Head of caudate nucleus (tissue), 42 donors: ENCODE measurements at regions not wholly inside any gene's neighbourhood (a gene's known extent, or its start where the extent isn't known, plus 50 kb on each side); places are given as distances from the start of the nearest gene placed in this dataset.

Source experiments
- DNase-seq, 42 donors: peaks; one replicate each; pipeline versions ENCODE4 v3.0.0 to v3.0.0-alpha.2; 2020 to 2021; ENCODE audit warnings: mixed read lengths in 7 of 42
- intact Hi-C: fragments of 100-400 bp; cut with DNase I; formaldehyde crosslinking; loops from one replicate; pipeline ENCODE4 v1.15.0; 2022

DNA sequence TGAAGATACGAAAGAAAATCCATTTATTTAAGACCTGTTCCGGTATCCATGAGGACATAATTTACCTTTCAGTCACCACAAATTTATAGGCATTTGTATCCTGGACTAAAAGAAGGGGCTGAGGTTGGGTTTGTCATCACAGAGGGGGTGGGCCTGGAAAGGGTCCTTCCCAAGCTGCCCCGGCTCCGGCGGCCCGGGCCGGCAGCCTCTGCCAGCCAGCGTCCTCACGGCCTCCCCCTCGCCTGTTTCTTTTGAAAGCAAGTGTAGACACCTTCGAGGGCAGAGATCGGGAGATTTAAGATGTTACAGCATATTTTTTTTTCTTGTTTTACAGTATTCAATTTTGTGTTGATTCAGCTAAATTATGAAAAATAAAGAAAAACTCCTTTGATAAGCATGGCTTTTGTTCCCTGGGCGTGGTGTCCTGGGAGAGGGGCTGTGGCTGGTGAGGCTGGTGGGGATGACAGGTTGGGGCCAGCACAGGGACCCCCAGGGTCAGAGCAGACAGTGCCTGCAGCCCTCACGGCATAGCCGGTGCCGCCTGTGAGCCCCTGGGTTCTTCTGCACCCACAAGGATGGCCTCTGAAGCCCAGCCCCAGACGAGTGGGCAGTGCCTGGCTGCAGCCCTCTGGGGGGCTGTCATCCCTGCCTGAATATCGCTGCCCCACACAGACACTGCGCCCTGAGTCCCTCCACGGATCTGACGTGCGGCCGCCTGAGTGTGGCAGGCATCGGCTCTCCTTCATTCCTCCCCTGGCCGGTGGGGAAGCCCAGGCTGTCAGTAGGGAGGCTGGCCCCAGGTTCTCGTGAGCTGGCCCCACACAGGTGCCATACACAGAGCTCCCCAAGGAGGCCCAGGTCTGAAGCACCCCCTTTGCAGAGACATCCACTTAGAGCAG is 1075.9 kb downstream of the BRD1 start:
- DNase-seq, result peak in 9 of 42 donors; percentile 2 to 38 (median 9)
- intact Hi-C loops, result no loop called here

DNA sequence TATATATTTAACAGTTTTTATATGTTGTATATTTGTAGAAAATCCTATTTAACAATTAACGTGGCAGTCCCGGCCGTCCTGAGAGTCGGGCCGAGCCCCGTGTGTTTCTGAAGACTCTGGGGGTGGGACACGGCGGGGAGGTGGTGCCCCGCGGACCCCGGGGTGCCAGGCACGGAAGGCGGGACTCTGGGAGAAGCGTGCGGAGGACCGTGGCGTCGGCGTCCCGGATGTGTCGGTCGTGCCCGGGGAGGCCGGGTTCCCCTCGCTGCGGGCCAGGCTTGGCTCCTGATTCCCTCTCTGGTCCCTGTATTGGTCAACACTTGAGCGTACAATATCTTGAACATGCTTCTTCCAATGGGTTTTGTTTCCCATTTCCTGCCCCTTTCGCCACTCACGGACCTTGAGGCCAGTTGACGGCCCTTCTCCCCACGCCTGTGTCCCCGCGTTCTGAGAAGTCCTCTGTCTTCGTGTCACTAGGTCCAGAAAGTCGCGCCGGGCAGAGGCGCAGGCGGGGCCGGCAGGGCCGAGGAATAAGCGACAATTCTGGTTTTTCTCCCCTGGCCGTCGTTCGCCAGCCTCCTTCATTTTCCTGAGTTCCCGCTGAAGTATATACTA is 1076.7 kb downstream of the BRD1 start:
- peak in 8 of 42 donors; percentile 4 to 38 (median 12) for DNase-seq
- intact Hi-C loops, result no loop called here

DNA sequence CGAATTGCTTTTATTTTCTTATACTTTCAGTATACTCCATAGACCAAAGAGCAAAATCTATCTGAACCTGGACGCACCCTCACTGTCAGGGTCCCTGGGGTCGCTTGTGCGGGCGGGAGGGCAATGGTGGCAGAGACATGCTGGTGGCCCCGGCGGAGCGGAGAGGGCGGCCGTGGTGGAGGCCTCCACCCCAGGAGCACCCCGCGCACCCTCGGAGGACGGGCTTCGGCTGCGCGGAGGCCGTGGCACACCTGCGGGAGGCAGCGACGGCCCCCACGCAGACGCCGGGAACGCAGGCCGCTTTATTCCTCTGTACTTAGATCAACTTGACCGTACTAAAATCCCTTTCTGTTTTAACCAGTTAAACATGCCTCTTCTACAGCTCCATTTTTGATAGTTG is 1077.4 kb downstream of the BRD1 start:
- DNase-seq, result peak in 3 of 42 donors; percentile 13 to 33 (median 23)
- intact Hi-C loops, result no loop called here

DNA sequence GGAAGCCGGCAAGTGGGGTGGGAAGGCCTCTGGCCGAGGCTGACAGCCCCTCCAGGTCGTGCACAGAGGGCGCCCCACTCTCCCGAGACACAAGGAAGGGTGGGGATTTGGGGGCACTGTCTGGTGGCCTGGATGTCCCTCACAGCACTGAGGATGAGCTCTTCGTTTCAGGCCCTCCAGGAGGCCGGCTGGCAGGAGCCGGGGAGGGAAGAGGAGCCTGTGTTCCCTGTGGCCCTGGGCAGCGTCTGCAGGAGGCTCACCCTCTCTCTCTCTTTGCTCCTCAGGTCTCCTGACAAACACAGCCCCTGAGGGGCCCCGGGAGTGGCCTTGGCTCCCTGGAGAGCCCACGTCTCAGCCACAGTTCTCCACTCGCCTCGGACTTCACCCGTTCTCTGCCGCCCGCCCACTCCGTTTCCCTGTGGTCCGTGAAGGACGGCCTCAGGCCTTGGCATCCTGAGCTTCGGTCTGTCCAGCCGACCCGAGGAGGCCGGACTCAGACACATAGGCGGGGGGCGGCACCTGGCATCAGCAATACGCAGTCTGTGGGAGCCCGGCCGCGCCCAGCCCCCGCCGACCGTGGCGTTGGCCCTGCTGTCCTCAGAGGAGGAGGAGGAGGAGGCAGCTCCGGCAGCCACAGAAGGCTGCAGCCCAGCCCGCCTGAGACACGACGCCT is 1078.0 kb downstream of the BRD1 start:
- peak in 8 of 42 donors; percentile 5 to 25 (median 14) for DNase-seq
- intact Hi-C loops, result no loop called here

DNA sequence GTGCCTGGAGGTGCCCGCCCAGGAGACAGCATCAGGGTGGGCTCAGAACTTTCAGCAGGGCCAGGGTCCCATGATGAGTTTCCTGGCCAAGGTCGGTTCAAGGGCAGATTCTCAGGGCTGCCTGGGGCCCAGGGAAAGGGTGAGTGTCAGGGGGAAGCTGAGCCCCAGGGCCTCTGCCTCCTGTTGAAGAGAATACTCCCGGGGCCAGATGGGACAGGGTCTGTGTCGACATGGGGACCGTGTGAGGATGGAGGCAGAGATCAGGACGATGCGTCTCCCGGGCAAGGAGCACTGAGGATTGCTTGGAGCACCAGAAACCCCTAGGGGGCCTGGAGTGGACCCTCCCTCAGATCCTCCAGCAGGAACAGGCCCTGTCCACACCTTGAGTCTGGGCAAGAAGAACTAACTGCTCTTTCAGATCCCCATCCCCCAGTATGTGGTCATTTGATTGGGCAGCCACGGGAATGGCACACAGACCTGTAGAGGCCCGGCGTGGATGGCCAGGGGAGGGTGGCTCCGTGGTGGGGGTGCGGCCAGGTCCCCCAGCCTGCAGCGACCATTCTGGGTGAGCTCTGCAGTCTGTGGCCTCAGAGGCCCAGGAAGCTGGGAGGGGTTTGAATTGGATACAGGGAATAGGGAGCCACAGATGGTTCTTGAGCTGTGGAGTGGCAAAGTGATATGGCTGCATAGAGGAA is 1078.7 kb downstream of the BRD1 start:
- peak in 6 of 42 donors; percentile 5 to 33 (median 20) for DNase-seq
- intact Hi-C loops, result no loop called here

DNA sequence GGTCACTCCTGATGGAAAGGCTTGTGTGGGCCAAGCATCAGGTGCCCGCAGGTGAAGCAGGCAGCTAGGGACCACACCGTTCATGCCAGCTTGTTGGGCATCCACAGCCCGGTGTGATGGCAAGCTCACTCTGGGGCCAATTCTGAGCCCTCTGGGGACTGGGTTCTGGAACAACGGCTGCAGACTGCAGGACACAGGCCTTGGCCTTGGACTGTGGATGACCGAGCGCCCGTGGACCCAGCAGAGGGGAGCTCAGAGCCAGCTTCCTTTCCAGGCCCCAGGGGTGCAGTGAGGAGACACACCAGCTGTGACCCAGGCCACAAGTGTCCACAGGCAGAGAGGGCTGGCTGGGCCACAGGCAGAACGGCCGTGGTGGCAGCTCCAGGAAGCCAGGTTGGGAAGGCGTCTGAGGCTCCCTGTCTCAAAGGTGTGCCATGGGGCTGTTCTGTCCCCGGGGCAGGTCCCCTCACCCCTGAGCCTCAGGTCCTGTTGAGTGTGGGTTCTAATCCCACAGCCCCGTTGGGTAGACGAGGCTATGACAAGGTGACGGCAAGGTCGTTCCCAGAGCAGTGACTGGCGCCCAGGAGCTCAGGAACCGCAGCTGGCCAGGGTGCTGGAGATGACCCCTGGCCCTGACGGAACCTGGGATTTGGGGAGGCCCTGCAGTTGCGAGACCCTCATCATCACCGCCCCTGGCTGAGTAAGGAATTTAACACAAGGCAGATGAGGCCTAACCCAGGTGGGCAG is 1079.4 kb downstream of the BRD1 start:
- DNase-seq, result peak in 11 of 42 donors; percentile 0 to 34 (median 17)

DNA sequence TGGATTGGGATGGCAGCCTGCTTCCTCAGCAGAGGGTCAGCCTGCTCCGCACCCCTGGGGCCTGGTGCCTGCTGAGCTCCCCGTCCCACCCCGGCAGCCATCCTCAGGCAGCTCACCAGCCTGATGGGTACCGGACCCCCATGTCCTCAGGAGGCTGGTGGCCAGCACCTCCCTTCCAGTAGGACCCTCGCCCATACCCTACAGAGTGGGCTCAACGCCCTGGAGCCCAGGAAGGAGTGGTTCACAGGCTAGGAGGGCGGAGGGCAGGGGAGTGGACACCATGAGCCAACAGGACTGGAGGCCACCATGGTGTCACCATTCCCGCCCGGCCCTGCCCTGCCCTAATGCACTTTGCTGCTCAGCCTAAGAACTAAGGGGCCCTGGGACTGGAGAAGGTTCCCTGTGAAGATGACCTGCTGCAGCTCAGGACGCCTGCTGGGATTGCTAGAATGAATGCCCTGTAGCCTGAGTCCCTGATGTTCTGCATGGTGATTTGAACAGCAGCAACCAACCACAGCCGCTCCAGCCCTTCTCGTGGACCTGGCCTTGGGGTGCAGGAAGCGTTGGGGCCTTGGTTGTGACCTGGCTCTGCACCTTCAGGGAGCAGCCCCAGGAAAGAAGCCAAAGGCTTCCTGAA is 1080.8 kb downstream of the BRD1 start:
- peak in 12 of 42 donors; percentile 0 to 38 (median 12) for DNase-seq
- intact Hi-C loops, result no loop called here

More for the DNA sequence above, 1079.4 kb downstream of the BRD1 start:
- intact Hi-C loops, result no loop called here

DNA sequence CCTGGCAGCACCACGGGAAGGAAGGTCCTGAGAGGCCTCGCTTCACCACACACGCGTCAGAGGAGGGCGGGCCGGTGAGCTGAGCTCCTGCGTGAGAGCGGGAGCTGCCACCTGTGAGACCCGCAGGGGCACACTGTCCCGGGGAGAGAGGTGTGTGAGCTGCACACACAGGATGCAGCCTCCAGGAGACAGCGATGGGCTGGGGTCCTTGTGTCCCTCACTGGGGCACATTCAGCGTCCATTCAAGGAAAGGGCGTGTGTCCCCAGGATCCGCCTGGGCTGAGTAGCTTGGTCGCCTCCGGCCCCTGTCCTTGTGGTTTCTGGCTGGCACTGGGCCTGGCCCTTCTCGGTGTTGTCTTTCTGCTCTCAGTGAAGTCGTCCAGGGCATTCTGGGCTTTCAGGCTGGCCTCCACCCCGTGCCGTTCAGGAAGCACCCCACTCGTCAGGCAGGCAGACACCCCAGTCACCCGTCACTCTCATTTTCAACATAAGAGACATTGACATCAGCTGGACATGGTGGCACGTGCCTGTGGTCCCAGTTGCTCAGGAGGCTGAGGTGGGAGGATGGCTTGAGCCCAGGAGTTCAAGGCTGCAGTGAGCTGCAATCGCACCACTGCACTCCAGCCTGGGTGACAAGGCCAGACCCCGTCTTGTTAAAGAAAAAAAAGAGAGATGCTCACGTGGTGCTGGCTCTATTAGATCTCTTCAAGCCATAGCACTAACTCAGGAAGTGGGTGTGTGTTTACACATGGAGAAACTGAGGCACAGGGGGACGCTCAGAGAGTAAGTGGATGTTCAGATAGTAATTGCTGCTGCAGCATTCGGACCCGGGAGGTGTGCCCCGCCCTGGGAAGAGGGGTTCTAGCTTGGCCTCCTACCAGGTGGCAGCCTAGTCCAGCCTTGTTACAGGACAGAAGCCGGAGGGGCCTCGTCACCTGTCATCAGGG is 1081.6 kb downstream of the BRD1 start:
- intact Hi-C loops, result no loop called here
- DNase-seq, result peak in 14 of 42 donors; percentile 0 to 44 (median 18)

DNA sequence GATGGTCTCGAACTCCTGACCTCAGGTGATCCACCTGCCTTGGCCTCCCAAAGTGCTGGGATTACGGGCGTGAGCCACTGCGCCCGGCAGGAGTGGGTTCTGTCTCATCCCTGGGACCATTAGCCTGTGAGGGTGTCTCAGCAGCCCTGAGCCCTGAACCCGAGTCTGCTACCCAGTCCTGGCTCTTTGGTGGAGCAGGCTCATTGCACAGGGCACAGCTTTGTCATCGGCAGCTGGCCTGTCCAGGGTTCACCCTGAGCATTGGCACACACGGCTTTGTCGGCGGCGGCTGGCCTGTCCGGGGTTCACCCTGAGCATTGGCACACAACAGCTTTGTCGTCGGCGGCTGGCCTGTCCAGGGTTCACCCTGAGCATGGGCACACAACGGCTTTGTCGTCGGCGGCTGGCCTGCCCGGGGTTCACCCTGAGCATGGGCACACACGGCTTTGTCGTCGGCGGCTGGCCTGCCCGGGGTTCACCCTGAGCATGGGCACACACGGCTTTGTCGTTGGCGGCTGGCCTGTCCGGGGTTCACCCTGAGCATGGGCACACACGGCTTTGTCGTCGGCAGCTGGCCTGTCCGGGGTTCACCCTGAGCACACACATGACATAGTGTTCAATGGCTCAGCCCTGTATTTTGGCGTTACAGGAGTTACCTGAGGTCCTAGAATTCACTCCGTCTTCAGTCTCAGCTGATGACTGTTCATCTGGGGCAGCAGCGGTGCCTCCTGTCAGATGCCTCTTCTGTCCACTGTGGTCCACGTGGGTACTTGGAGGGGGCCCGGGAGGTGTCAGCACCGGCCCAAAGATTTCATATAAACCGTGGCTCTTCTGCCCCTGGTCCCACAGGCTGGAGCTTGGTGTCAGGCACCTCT is 1082.5 kb downstream of the BRD1 start:
- peak in 13 of 42 donors; percentile 0 to 39 (median 13) for DNase-seq
- intact Hi-C loops, result no loop called here

DNA sequence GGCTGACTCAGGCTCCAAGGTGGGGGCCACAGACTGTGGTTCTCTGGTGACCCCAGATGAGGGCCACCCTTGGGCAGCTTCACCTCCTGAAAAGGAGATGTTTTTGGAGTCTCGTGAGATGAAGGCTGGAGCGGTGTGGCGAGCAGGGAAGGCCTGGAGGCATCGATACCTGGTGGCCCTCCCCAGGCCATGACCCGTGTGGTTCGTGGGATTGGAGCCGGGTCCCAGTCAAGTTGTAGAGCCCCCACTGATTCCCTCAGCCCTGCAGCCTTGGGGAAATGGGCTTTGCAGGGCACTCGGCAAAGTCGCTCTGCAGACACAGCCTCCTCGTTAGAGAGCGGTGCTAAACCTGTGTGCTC is 1083.4 kb downstream of the BRD1 start:
- intact Hi-C loops, result no loop called here
- DNase-seq, result peak in 8 of 42 donors; percentile 1 to 34 (median 6)

DNA sequence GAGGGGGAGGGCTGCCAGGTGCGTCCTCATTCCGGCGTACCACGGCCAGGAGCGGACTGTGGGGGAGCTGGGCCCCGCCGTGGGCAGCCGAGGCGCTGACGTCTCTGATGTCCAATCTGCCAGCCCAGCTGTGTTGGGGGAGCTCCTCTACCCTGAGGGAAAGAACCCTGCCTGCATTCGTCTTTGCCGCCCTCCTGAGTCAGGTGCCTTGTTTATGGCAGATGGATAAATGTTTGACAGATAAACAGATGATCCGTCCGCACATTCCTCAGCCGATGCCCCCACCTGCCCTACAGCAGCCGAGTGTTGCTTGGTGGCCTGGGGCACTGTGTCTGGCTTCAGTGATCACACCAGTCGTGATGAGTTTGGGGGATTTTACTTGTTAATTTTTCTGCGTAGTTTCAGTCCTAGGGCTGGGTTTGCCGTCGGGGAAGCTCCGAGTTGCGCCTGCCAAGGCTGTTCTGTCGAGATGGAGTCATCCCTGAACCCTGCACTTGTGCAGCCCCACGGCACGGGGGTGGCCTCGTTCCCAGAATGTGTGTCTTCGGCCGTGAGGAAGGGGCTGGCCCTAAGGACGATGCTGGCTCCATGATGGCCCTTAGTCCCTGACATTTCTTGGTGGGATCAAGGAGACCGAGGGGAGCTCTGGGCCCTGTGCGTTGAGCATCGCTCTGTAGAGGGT is 1083.9 kb downstream of the BRD1 start:
- DNase-seq, result peak in 14 of 42 donors; percentile 0 to 39 (median 10)
- intact Hi-C loops, result no loop called here

DNA sequence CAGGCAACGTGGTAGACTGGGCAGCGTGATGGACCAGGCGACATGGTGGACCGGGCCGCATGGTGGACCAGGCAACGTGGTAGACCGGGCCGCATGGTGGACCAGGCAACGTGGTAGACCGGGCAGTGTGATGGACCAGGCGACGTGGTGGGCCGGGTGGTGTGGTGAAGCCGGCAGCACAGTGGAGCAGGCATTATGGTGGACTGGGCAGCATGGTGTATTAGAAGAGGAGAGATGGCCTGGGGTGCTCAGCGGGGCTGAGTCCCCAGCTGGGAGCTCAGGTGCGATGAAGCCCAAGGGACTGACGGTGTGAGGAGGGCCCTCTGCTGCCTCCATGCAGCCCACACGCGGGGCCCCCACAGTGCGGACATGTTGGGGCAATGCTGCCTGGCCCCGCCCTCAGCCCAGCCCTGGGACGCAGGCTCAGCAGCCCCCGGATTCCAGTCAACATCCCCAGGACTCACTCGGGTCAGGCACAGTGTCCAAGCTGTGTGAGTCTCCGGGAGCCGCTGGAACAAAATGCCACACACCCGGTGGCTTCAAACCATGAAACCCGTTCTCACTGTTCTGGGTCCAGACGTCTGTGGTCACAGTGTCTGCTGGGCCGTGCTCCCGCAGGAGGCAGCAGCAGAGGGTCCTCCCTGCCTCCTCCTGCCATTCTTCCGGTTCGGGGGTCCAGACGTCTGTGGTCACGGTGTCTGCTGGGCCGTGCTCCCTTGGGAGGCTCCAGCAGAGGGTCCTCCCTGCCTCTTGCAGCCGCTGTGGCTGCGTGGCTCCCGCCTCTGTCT is 1084.9 kb downstream of the BRD1 start:
- DNase-seq, result peak in 14 of 42 donors; percentile 3 to 41 (median 13)
- intact Hi-C loops, result no loop called here

DNA sequence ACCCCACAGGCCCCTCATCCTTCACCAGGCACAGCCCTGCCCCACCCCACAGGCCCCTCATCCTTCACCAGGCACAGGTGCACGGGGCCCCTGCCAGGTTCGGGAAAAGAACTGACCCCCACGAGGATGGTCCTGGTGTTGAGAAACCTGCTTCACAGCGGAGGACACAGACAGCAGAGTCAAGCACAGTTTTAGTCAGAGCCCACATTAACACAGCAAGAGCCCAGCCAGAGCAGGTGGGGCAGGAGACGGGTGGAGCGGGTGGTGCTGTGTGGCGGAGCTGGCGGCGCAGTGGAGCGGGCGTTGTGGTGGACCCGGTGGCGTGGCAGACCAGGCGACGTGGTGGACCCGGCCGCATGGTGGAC is 1085.5 kb downstream of the BRD1 start:
- DNase-seq, result peak in 4 of 42 donors; percentile 6 to 23 (median 10)
- intact Hi-C loops, result no loop called here

DNA sequence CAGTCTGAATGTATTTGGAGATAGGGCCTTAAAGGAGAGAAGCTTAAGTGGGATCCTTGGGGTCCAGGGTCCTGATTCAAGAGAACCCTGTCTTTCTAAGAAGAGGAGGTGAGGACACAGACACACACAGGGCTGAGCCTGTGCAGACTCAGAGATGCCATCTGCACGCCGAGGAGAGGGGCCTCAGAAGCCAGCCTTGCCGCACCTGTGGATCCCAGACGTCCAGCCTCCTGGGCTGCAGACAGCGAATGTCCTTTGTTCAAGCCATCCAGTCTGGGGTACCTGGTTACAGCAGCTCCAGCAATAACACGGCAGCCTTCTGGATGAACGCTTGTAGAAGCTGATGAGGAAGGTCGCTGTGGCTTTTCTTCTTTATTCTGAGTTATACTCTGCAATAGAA is 1086.1 kb downstream of the BRD1 start:
- DNase-seq, result peak in 5 of 42 donors; percentile 2 to 34 (median 9)
- intact Hi-C loops, result no loop called here
